CD14-positive monocyte (primary cell): ENCODE measurements at regions not wholly inside any gene's neighbourhood (a gene's known extent, or its start where the extent isn't known, plus 50 kb on each side); places are given as distances from the start of the nearest gene placed in this dataset.

Source experiments
- DNase-seq, 3 donors: peaks; one replicate each; pipeline ENCODE4 v3.0.0-alpha.2; 2011 to 2022
- H2AFZ ChIP-seq: 2 replicates; pipeline ENCODE4 v1.6.0; 2012; ENCODE audit warnings: mild to moderate bottlenecking, low read depth, low read length, inconsistent platforms; ENCODE audit not compliant: insufficient read depth, poor library complexity, severe bottlenecking
- H3K27ac ChIP-seq, 2 donors: 1 replicate in 1 of 2; 2 replicates in 1 of 2; pipeline ENCODE4 v1.5.1; 2012 to 2013; ENCODE audit warnings: low read length in 2 of 2, control low read depth in 1 of 2, inconsistent platforms in 1 of 2, low read depth in 1 of 2, mild to moderate bottlenecking in 1 of 2
- H3K27me3 ChIP-seq, 2 donors: one replicate each; pipeline versions ENCODE4 v1.6.0 to v1.6.1; 2011 to 2013; ENCODE audit warnings: low read length in 2 of 2; ENCODE audit not compliant: control insufficient read depth in 2 of 2, insufficient read depth in 2 of 2
- H3K36me3 ChIP-seq, 2 donors: replicated peaks in 1 of 2; 1 replicate in 1 of 2; 2 replicates in 1 of 2; pipeline versions ENCODE4 v1.5.1 to v1.6.1; 2012 to 2013; ENCODE audit warnings: low read length in 2 of 2, control low read depth in 1 of 2, inconsistent platforms in 1 of 2, mild to moderate bottlenecking in 1 of 2; ENCODE audit not compliant: insufficient read depth in 2 of 2, control insufficient read depth in 1 of 2
- H3K4me1 ChIP-seq, 2 donors: 1 replicate in 1 of 2; 2 replicates in 1 of 2; pipeline versions ENCODE4 v1.5.1 to v1.6.1; 2012 to 2013; ENCODE audit warnings: low read length in 2 of 2, control low read depth in 1 of 2, inconsistent platforms in 1 of 2, mild to moderate bottlenecking in 1 of 2, moderate library complexity in 1 of 2; ENCODE audit not compliant: insufficient read depth in 2 of 2, control insufficient read depth in 1 of 2
- H3K4me2 ChIP-seq: replicated peaks from 2 replicates; pipeline ENCODE3; 2012; ENCODE audit warnings: low read length, moderate library complexity, mild to moderate bottlenecking; ENCODE audit not compliant: poor library complexity, severe bottlenecking; ENCODE audit errors: extremely low read depth
- H3K4me3 ChIP-seq, 3 experiments: fragments of 200-600 bp in 1 of 3; sonication (generic) in 1 of 3; replicated peaks in 1 of 3; 1 replicate in 2 of 3; 2 replicates in 1 of 3; pipeline ENCODE4 v1.5.1; 2011 to 2013; ENCODE audit warnings: low read length in 3 of 3, mild to moderate bottlenecking in 3 of 3, control low read depth in 2 of 3, low read depth in 2 of 3, inconsistent platforms in 1 of 3, moderate library complexity in 1 of 3
- H3K79me2 ChIP-seq: 2 replicates; pipeline ENCODE4 v1.6.0; 2012; ENCODE audit warnings: mild to moderate bottlenecking, control low read depth, inconsistent platforms, low read length, moderate library complexity; ENCODE audit not compliant: insufficient read depth
- H3K9ac ChIP-seq: 2 replicates; pipeline ENCODE4 v1.6.0; 2017; ENCODE audit warnings: low read length, mild to moderate bottlenecking; ENCODE audit not compliant: insufficient read depth, poor library complexity, severe bottlenecking
- H3K9me3 ChIP-seq, 2 donors: replicated peaks in 1 of 2; 1 replicate in 1 of 2; 2 replicates in 1 of 2; pipeline versions ENCODE4 v1.5.1 to v1.6.1; 2012 to 2013; ENCODE audit warnings: low read length in 2 of 2, control low read depth in 1 of 2; ENCODE audit not compliant: control insufficient read depth in 1 of 2, insufficient read depth in 1 of 2
- H4K20me1 ChIP-seq: 2 replicates; pipeline ENCODE4 v1.6.0; 2012; ENCODE audit warnings: mild to moderate bottlenecking, low read length, control low read depth, moderate library complexity; ENCODE audit not compliant: insufficient read depth
- H3K27ac Mint-ChIP-seq, 7 donors: one replicate each; pipeline ENCODE4 v1.8.0; 2020; ENCODE audit warnings: mild to moderate bottlenecking in 7 of 7, mixed read lengths in 7 of 7, moderate library complexity in 6 of 7, inconsistent platforms in 2 of 7
- H3K27me3 Mint-ChIP-seq, 3 donors: one replicate each; pipeline ENCODE4 v1.8.0; 2021 to 2022; ENCODE audit warnings: low read depth in 3 of 3, mild to moderate bottlenecking in 3 of 3, mixed read lengths in 3 of 3, moderate library complexity in 3 of 3, inconsistent platforms in 1 of 3
- H3K36me3 Mint-ChIP-seq, 2 donors: one replicate each; pipeline ENCODE4 v1.8.0; 2020; ENCODE audit warnings: mixed read lengths in 2 of 2, inconsistent platforms in 1 of 2, mild to moderate bottlenecking in 1 of 2
- H3K4me1 Mint-ChIP-seq: one replicate; pipeline ENCODE4 v1.8.0; 2020; ENCODE audit warnings: mild to moderate bottlenecking, mixed read lengths
- H3K4me3 Mint-ChIP-seq, 2 donors: one replicate each; pipeline ENCODE4 v1.8.0; 2020; ENCODE audit warnings: mild to moderate bottlenecking in 2 of 2, mixed read lengths in 2 of 2, moderate library complexity in 1 of 2
- H3K9me3 Mint-ChIP-seq, 7 donors: one replicate each; pipeline ENCODE4 v1.8.0; 2020 to 2022; ENCODE audit warnings: mixed read lengths in 7 of 7, mild to moderate bottlenecking in 6 of 7, moderate library complexity in 6 of 7, inconsistent platforms in 2 of 7
- WGBS: methylation state at CpG from one replicate; pipeline ENCODE4 v1.1.5; 2013; ENCODE audit warnings: missing lambda C conversion rate; ENCODE audit not compliant: insufficient coverage; 5-methylcytosine and 5-hydroxymethylcytosine counted together
- intact Hi-C, 2 donors: fragments of 100-400 bp; cut with micrococcal nuclease; formaldehyde crosslinking; loops; one replicate each; pipeline versions ENCODE4 v1.15.0 to v1.15.1; 2023
- TF ChIP-seq, protein P1 (sequence below): fragments of 200-600 bp; IDR thresholded peaks from one replicate; pipeline ENCODE4 v1.8.0; 2022; ENCODE audit warnings: antibody characterized with exemption, mild to moderate bottlenecking

DNA sequence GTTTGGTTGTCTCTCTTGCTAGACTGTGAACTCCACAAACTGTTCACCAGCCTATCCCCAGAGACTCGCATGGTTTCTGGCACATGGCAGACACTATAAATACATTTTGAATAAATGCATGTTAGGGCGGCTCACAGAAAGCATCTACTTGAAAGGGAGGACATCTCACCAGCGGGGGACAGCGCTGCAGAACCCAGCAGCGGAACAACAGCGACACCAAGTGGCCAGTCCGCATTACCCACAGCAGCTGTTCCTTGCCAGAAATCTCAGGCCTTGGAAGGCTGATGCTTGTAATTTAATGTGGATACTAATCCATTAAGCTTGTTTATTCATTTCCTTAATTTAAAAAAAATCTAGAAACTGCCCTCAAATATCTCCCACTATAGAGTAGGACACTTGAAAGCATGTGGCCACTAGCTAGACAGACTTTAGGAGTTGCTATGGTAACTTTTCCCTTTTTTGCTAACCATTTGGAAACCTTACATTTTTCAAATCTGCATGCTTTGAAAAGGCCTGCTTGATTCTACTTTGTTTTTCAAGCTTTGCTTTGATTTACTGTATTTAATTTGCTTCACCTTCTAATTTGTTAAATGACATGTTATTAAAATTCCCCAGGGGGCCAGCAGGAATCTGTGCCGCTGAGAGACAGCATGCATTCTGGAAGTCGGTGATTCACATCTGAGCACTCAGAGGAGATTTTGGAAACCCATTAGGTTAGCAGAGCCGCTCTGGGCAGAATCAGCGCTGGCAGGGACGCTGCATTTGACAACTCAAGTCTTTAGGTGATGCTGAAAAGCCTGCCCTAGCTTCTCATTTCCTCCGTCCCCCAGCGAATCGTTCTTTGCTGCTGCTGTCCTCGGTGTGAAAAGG is 63.5 kb upstream of the SSX2IP start:
- Histone ChIP-seq H3K9ac (no peak overlapping the region), H3K4me3 (no peak overlapping the region), H3K79me2 (no peaks in the 10 kb centered on the region), H3K4me1 (peaks cover 2% of the 10 kb centered on the region in 2 donors), H3K27me3 (no peaks in the 10 kb centered on the region), H4K20me1 (no peaks in the 10 kb centered on the region), H3K27ac (no peak overlapping the region), H3K9me3 (no peaks in the 10 kb centered on the region), H3K4me2 (no peak overlapping the region), H2AFZ (no peak overlapping the region), H3K36me3 (no peaks in the 10 kb centered on the region)
- 56% methylated on average over 13 of the region's 16 CpGs for WGBS
- Mint-ChIP-seq H3K27ac (no peak overlapping the region), H3K9me3 (peaks cover 0 to 6% (median 0%) of the 10 kb centered on the region in 7 donors), H3K27me3 (peaks cover 3 to 10% (median 6%) of the 10 kb centered on the region in 3 donors), H3K4me3 (no peak overlapping the region), H3K4me1 (peaks cover 5% of the 10 kb centered on the region), H3K36me3 (no peaks in the 10 kb centered on the region)
- intact Hi-C loops, result loop anchor here (5.0 to 10.0 kb wide), 2 partner anchors 309 to 611 kb away; partner anchors contain the start of gene PRKACB (in 1 of the 2)
- DNase-seq, result peak; percentile 25 to 57 (median 46)
- TF ChIP-seq, protein P1, sequence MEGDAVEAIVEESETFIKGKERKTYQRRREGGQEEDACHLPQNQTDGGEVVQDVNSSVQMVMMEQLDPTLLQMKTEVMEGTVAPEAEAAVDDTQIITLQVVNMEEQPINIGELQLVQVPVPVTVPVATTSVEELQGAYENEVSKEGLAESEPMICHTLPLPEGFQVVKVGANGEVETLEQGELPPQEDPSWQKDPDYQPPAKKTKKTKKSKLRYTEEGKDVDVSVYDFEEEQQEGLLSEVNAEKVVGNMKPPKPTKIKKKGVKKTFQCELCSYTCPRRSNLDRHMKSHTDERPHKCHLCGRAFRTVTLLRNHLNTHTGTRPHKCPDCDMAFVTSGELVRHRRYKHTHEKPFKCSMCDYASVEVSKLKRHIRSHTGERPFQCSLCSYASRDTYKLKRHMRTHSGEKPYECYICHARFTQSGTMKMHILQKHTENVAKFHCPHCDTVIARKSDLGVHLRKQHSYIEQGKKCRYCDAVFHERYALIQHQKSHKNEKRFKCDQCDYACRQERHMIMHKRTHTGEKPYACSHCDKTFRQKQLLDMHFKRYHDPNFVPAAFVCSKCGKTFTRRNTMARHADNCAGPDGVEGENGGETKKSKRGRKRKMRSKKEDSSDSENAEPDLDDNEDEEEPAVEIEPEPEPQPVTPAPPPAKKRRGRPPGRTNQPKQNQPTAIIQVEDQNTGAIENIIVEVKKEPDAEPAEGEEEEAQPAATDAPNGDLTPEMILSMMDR, result peak; percentile 95

GRCh38 chr1:84750110-84750730 is 60.0 kb upstream of the SSX2IP start:
- Histone ChIP-seq H3K4me1 (no peaks in the 10 kb centered on the region), H3K4me2 (no peak overlapping the region), H3K27me3 (no peaks in the 10 kb centered on the region), H2AFZ (no peak overlapping the region), H3K27ac (no peak overlapping the region), H4K20me1 (no peaks in the 10 kb centered on the region), H3K9me3 (no peaks in the 10 kb centered on the region), H3K79me2 (no peaks in the 10 kb centered on the region), H3K4me3 (no peak overlapping the region), H3K9ac (no peak overlapping the region), H3K36me3 (no peaks in the 10 kb centered on the region)
- H3K4me1 Mint-ChIP-seq, result peaks cover 2% of the 10 kb centered on the region
- no peak overlapping the region for H3K27ac Mint-ChIP-seq
- no peak for DNase-seq
- H3K4me3 Mint-ChIP-seq, result no peak overlapping the region
- TF ChIP-seq, protein P1, result no peak
- 38% methylated on average over 4 of the region's 6 CpGs for whole genome bisulfite sequencing
- peaks cover 3 to 10% (median 6%) of the 10 kb centered on the region in 3 donors for H3K27me3 Mint-ChIP-seq
- no peaks in the 10 kb centered on the region for H3K36me3 Mint-ChIP-seq
- intact Hi-C loops, result loop anchor here (5.0 to 10.0 kb wide), 2 partner anchors 305 to 608 kb away; partner anchors contain the start of gene PRKACB (in 1 of the 2)
- H3K9me3 Mint-ChIP-seq, result peaks cover 0 to 6% (median 0%) of the 10 kb centered on the region in 7 donors
